Erythroblast (primary cell): ENCODE measurements at regions not wholly inside any gene's neighbourhood (a gene's known extent, or its start where the extent isn't known, plus 50 kb on each side); places are given as distances from the start of the nearest gene placed in this dataset.

Experiments used
- GATA1 ChIP-seq: IDR thresholded peaks from 2 replicates; pipeline ENCODE4 v1.6.1; 2011; ENCODE audit warnings: low read depth, mild to moderate bottlenecking, control low read depth, low read length, moderate library complexity
- POLR2A ChIP-seq: IDR thresholded peaks from 2 replicates; pipeline ENCODE4 v1.6.1; 2011; ENCODE audit warnings: mild to moderate bottlenecking, low read length

DNA sequence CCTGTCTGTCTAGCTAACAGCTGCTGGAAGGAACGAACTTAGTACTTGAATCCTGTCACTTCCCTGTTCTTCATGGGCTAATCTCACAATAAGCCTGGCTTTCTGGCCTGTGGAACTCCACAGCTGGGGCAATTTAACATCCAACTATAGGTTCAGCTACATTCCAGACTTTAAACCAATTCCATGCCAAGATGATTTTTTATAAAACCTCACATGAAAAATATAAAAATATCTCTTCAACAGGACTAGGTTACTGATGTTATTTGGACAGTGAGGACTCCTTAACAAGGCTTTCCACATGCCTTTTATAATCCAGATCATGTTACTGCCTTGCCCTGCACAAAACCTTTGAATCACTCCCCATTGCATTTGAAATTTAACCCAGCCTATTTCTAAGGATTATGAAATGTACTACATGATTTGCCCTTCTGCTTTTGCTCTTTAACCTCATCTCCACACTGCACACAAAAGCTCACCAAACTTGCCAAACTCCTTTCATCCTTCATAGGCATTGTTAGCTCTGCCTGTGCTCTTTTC, 863.2 kb upstream of the CHAC2 start:
- no peak for TF ChIP-seq POLR2A
- no peak for TF ChIP-seq GATA1
